NCI-H524 treated with DMSO at 0.1 percent for 48 hours (cell line): ENCODE measurements at regions not wholly inside any gene's neighbourhood (a gene's known extent, or its start where the extent isn't known, plus 50 kb on each side); places are given as distances from the start of the nearest gene placed in this dataset.
"Not testable (repeated sequence)": the region's sequence is repeated elsewhere in the genome, so short reads cannot be mapped to it uniquely, and the experiment has no call there.

Source experiments
- DNase-seq: peaks from one replicate; lab custom pipeline; 2025; lab: John Stamatoyannopoulos, UW

DNA sequence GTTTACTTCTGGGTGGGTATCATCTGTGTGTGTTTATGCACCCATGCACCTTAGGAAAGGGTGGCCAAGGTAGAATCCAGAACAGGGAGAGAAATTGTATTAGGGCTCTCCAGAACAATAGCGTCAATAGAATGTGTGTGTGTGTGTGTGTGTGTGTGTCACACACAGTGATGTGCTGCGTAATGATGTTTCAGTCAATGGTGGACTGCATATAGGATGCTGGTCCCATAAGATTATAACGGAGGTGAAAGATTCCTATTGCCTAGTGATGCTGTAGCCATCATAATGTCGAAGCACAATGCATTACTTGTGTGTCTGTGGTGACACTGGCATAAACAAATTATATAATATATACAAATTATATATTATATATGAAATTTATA is 69.3 kb upstream of the PRR23C start:
- DNase-seq = no peak

- DNase-seq = not testable (repeated sequence)
These were observed 71.9 kb upstream of the PRR23C start for GRCh38 chr3:139116631-139117030.

DNA sequence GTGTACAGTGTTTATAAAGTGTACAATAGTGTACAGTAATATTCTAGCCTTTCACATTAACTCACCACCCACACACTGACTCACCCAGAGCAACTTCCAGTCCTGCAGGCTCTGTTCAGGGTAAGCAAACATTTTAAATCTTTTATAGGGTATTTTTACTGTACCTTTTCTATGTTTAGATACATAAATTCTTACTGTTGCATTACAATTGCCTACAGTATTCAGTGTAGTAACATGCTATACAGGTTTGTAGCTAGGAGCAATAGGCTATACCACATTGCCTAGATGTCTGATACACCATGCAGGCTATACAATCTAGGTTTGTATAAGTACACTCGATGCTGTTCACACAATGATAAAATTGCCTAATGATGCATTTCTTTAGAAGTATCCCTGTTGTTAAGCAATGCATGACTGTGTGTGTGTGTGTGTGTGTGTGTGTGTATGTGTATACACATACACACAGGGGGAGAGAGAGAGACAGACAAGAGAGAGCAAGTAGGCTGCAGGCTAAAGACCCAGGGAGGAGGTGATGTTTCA is 72.5 kb upstream of the PRR23C start:
- DNase-seq = no peak

DNA sequence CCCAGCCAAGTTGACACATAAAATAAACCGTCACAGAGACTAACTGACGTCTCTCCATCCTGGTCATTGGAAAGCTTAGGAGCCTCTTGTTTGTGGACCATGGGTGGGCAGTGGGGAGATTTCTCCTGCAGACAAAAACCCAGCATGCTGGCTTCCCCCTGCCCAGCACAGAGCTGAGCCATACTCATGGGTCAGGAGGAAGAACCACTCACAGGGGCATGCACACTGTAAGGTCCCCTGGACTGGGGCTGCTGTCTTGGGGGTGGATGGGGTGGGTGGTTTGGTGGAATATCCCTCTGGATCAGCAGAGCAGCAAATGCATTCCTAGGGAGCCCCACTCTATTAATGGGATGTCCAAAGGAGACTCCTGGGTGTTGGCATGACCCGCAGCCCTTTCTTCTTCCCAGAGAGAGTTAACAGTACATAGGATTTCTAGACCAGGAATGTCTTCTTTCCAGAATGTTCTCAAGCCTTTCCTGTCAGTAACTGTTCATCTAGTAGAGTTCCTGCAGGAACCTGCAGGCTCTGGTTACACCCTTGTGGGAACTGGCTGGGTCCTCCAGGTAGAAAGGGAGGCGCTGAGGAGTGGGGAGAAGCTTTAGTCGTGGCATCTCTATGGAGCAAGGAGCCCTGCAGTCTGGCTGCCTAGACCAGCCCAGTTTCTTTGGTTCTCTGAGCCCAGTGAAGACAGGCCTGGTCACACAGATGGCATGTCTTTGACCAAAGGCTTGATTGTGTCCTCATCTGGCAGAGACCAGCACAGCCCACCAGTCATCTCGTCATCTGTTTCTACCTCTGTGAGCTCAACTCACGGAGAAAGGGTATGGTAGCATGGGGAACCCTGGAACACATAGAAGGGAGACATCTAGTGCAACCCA is 73.4 kb upstream of the PRR23C start:
- no peak for DNase-seq

- no peak for DNase-seq
These were observed 74.1 kb upstream of the PRR23C start for GRCh38 chr3:139118835-139119234.

- no peak for DNase-seq
These were observed 74.8 kb upstream of the PRR23C start for GRCh38 chr3:139119331-139120025.

- no peak for DNase-seq
These were observed 75.7 kb upstream of the PRR23C start for GRCh38 chr3:139120086-139121056.

DNA sequence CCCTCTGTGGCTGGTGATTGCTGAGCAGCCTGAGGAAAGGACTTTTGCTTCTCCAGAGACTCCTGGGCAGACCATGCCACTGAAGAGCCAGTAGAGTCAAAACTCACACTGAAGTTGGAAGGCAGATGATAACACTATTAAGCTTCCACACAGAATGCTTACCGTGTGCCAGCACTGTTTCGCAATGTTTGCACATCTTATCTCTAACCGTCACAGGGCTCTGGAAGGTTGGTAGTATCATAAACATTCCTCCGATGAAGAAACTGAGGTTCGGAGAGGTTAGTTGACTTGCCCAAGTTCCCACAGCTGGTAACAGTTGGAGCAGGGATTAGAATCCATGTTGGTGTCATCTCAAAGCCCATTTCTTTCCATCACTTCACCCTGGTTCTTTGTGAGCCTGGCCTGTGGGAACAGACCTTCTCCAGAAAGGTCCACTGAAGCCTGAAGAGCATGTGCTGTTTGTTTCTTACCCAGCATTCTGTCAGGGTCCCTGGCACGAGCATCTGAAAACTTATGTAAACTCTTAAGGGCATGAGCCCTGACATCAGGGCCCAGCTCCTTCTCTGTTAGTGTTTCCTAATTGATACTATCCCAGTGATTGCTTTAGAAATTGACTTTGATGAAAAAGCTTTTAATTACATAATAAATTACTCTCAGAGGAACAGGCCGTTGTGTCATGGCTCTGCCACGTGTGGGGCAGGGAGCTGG is 77.0 kb upstream of the PRR23C start:
- no peak for DNase-seq

GRCh38 chr3:139122221-139122581 is 77.5 kb upstream of the PRR23C start:
- DNase-seq = no peak

DNA sequence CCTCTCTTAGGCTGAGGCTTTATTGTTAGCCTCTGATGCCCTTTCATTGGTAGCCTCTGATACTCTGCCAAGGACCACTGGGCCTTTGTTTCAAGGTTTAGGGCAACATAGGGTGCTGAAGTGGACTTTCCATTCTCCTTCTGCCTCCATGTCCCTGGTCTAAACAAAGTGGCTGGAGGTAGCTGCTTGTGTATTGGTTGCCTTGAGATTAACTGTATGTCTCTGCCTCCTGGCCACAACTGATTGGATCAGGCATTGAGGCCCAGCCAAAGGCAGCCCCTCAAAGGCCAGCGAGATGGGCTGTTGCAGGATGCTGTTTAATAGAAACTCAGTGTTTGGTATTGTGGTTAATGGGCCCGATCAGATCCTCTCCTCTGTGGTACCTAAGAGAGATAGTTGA is 77.9 kb upstream of the PRR23C start:
- no peak for DNase-seq

GRCh38 chr3:139123377-139124095 is 78.8 kb upstream of the PRR23C start:
- peak; percentile 63 for DNase-seq

DNA sequence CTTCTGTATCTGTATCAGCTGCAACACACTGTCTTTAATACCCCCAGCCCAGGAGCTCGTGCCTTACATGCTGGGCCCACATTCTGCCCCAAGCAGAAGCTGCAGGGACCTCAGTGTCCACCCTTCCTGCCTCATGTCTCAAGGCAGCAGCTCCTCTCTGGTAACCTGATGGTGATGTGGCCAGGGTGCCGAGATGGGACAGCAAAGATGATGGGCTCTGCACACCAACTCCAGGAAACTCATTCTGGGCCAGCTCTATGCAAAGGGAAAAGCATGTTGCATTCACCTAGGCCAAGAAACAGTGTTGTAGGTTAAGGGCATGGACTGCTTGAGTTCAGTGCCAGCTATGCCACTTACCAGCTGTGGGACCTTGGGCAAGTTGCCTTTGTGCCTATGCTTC is 79.5 kb upstream of the PRR23C start:
- DNase-seq = no peak

DNA sequence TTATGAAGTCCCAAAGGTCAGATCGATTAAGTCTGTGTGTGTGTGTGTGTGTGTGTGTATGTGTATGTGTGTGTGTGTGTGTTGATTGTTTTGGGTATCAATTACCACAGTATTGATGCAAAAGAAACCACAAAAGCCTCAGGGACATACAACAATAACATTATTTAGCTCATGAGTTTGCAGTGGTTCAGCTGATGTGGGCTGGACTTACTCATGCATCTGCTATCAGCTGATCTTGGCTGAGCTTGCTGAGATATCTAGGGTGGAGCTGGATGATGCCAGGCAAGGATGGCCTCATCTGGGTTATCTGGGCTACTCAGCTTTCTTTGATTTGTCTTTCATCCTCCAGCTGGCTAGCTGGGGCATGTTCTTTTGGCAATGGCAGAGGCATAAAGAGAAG is 82.4 kb upstream of the PRR23C start:
- no peak for DNase-seq

DNA sequence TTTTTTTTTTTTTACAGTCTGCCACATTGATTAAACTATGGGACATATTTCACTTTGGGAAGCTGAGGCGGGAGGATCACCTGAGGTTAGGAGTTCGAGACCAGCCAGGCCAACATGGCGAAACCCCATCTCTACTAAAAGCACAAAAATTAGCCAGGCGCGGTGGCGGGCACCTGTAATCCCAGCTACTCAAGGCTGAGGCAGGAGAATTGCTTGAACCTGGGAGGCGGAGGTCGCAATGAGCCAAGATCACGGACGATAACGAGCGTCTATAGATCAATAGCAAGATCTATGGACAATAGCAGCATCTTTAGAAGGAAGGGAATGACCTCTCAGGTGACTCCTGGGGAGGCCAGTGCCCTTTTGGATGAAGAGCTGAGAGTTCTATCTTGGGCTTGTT is 82.9 kb upstream of the PRR23C start:
- DNase-seq = not testable (repeated sequence)

DNA sequence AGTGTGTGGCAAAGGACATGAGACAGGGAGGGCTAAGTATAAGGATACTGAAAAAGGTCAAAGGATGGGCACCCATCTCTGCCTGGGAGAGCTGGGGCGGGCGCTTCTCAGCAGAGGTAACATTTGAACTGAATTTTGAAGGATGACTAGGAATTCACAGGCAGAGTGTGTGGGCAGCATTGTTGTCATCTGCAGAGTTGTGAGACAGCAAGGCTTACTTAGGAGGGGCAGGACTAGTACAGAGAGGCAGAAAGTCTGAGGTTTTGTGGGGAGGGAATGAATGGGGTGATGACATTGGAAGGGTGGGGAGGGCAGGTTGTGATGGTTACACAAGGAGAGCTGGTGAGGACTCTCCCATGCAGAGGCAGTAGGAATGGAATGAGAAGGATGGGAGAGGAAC is 84.1 kb upstream of the PRR23C start:
- DNase-seq = no peak

GRCh38 chr3:139129892-139130291 is 85.2 kb upstream of the PRR23C start:
- DNase-seq = peak; percentile 93

- DNase-seq = no peak
These were observed 85.9 kb upstream of the PRR23C start for GRCh38 chr3:139130390-139131140.

DNA sequence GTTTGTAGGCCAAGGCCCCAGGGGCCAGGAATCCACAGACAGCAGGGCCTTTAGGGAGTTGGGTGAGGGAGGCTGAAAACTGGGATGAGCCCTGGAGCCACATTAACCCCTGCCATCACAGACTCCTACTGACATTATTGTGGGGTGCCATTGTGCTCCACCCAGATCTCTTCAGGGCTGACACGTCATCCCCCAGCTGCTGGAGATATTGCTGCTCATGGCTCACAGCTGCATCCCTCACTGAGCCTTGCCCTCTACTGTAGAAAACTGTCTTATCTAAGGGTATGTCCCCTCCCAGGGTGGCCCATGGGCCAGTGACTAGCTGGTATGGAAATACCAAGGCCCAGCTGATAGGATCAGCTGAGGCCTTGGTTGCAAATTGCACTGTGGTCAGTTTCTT is 87.3 kb upstream of the PRR23C start:
- no peak for DNase-seq

DNA sequence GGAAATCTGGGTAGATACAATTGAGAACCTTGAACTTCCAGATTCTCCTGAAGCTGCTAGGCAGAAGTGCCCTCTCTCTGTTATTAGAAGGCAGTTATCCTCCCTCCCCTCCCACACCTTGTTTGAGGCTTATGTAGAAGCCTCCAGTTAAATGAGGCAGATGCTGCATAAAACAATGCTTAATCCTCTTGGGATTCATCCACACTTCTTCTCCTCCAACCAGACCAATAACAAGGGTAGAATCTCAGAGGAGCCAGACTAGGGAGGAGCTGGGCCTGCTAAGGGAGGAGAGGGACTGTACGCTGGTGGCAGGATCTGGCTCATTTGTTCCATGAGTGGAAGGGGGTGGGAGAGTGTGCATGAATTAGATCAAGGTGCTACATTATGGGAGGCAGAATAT is 88.3 kb upstream of the PRR23C start:
- DNase-seq = peak; percentile 92
